ENCODE measurements at regions not wholly inside any gene's neighbourhood (a gene's known extent, or its start where the extent isn't known, plus 50 kb on each side); places are given as distances from the start of the nearest gene placed in this dataset.
A peak's percentile ranks its signal among the peaks of the same experiment; 100 is the strongest.

- intact Hi-C loops (cut with DNase I; ENCODE audit: low total_unique reads): no loop called here
- DNase-seq: no peak
- no peaks in the 10 kb centered on the region for H3K27me3 ChIP-seq
Observed at GRCh38 chr15:99440551-99441443, 125.0 kb upstream of the MEF2A start.

GRCh38 chr15:99441444-99441800 is 124.4 kb upstream of the MEF2A start:
- WGBS, 2 donors (ENCODE audit: low coverage in 1 of 2): 86% methylated on average over 6 of the region's 6 CpGs; no CpG with 5 or more reads in 1 of the 2 donors
- intact Hi-C loops (cut with DNase I; ENCODE audit: low total_unique reads) (no loop called here), in situ Hi-C loops (cut with MboI; ENCODE audit: low pct_ligation_motif_present in 1 of 4, low pct_unique_long_range_greater_than_20kb in 1 of 4, low sequenced_read_pairs in 3 of 4) (no loop called here)
- no peaks in the 10 kb centered on the region for H3K36me3 ChIP-seq
- no peak for DNase-seq
- H3K27ac ChIP-seq: peak overlapping the region in 3 of 4 donors; percentile 43 to 55 (median 52)
- no peaks in the 10 kb centered on the region for H3K9me3 ChIP-seq
- no peak overlapping the region for H3K4me3 ChIP-seq
- no peak for TF ChIP-seq POLR2A (IDR thresholded peaks at IDR 0.05)
- no peaks in the 10 kb centered on the region for H3K27me3 ChIP-seq
- H3K4me1 ChIP-seq: peaks cover 13 to 24% (median 14%) of the 10 kb centered on the region in 4 donors

More at GRCh38 chr15:99440551-99441443, 125.0 kb upstream of the MEF2A start:
- WGBS, 2 donors (ENCODE audit: low coverage in 1 of 2): 77 to 85% methylated on average over 5 to 20 of the region's 20 CpGs
- Histone ChIP-seq H3K36me3 (no peaks in the 10 kb centered on the region), H3K4me1 (peaks cover 15 to 30% (median 17%) of the 10 kb centered on the region in 4 donors), H3K4me3 (no peak overlapping the region), H3K9me3 (no peaks in the 10 kb centered on the region), H3K27ac (no peak overlapping the region)
- TF ChIP-seq POLR2AphosphoS5 (IDR thresholded peaks at IDR 0.05) (no peak), EP300 (IDR thresholded peaks at IDR 0.05; ENCODE audit: low read depth) (no peak), POLR2A (IDR thresholded peaks at IDR 0.05) (no peak), CTCF (IDR thresholded peaks at IDR 0.05) (no peak)
- in situ Hi-C loops (cut with MboI; ENCODE audit: low pct_ligation_motif_present in 1 of 4, low pct_unique_long_range_greater_than_20kb in 1 of 4, low sequenced_read_pairs in 3 of 4): no loop called here

GRCh38 chr15:99441871-99442251 is 123.9 kb upstream of the MEF2A start:
- H3K4me1 ChIP-seq: peaks cover 13 to 24% (median 14%) of the 10 kb centered on the region in 4 donors
- no peaks in the 10 kb centered on the region for H3K36me3 ChIP-seq
- intact Hi-C loops (cut with DNase I; ENCODE audit: low total_unique reads) (no loop called here), in situ Hi-C loops (cut with MboI; ENCODE audit: low pct_ligation_motif_present in 1 of 4, low pct_unique_long_range_greater_than_20kb in 1 of 4, low sequenced_read_pairs in 3 of 4) (no loop called here)
- H3K27ac ChIP-seq: peak overlapping the region; percentile 36 to 55 (median 48)
- no peaks in the 10 kb centered on the region for H3K9me3 ChIP-seq
- DNase-seq: no peak
- H3K4me3 ChIP-seq: no peak overlapping the region
- no peaks in the 10 kb centered on the region for H3K27me3 ChIP-seq
- WGBS, 2 donors (ENCODE audit: low coverage in 1 of 2): 78 to 80% methylated on average over 3 of the region's 3 CpGs
- TF ChIP-seq POLR2AphosphoS5 (IDR thresholded peaks at IDR 0.05) (no peak), POLR2A (IDR thresholded peaks at IDR 0.05) (no peak), EP300 (IDR thresholded peaks at IDR 0.05; ENCODE audit: low read depth) (no peak), CTCF (IDR thresholded peaks at IDR 0.05) (no peak)

- in situ Hi-C loops (cut with MboI; ENCODE audit: low pct_ligation_motif_present in 1 of 4, low pct_unique_long_range_greater_than_20kb in 1 of 4, low sequenced_read_pairs in 3 of 4): no loop called here
- H3K4me1 ChIP-seq: peaks cover 13 to 26% (median 16%) of the 10 kb centered on the region in 4 donors
- WGBS, 2 donors (ENCODE audit: low coverage in 1 of 2): 15 to 31% methylated on average over 13 to 14 of the region's 14 CpGs
- H3K27me3 ChIP-seq: no peaks in the 10 kb centered on the region
- peak in 2 of 3 donors; percentile 45 to 54 for TF ChIP-seq POLR2AphosphoS5 (IDR thresholded peaks at IDR 0.05)
- no peak for TF ChIP-seq EP300 (IDR thresholded peaks at IDR 0.05; ENCODE audit: low read depth)
- DNase-seq: peak; percentile 56
- no peak overlapping the region for H3K4me3 ChIP-seq
- H3K36me3 ChIP-seq: no peaks in the 10 kb centered on the region
- H3K27ac ChIP-seq: peak overlapping the region; percentile 36 to 61 (median 48)
- H3K9me3 ChIP-seq: no peaks in the 10 kb centered on the region
- intact Hi-C loops (cut with DNase I; ENCODE audit: low total_unique reads): no loop called here
Observed at GRCh38 chr15:99442252-99442897, 123.4 kb upstream of the MEF2A start.

Data from transverse colon (tissue), 4 donors.